AG20443 (cell line): ENCODE measurements at regions not wholly inside any gene's neighbourhood (a gene's known extent, or its start where the extent isn't known, plus 50 kb on each side); places are given as distances from the start of the nearest gene placed in this dataset.

Experiments
- DNase-seq: peaks from one replicate; pipeline ENCODE4 v3.0.0; 2012; ENCODE audit warnings: low spot score, mixed read lengths

DNA sequence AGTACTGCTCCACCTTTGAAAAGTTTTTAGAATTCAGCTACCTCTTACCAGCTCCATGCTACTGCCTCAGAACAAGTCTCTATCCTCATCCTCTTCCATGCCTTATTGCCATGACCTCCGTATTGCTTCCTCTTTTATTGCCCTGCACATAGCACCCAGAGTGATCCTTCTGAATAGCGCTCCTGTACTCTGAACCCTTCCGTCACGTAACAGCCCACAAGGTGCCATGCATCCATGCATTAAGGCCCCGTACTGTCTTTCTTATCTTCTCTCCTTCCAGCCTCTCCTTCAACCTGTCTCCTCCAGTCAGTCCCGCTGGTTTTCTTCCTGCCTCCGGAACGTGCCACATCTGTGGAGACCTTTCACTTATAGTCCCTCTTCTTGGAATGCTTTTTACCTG is 273.3 kb upstream of the SEMA6A start:
- DNase-seq: no peak

DNA sequence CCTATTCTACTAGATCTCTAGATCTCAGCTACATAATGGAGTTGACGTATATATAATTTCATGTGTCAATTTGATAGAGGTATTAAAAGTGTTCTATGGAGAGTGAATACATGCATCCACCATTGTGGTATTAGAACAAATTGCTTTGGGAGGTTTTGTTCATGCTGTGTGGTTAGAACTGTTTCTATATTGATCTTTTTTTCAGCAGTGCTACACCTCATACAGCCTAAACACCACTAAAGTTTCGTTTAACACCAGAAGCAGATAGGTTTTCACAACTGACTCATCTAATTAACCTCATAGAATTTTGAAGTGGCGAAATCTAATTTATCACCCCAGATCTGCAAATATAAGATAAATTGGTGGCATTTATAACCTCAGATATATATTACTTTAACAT is 269.4 kb upstream of the SEMA6A start:
- DNase-seq: no peak

DNA sequence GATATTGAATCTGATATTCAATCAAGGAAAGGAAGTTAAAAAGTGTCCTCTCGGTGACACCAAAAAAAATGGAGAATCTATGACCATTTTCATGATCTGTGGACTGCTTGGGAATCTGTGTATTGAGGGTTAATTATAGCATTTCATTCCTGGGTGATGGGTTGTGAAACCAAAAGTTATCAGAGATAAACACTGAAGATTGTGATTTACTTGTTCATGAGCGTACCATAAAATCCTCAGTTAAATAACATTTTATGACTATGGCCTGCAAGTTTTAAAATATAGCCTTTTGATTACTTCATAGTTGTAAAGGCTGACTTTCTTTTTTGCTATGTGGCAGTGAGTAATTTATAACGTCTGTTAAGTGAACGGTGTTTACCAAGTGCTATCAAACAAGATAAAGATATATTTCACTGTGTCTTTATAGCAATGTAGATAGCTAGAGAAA is 267.9 kb upstream of the SEMA6A start:
- DNase-seq: no peak

DNA sequence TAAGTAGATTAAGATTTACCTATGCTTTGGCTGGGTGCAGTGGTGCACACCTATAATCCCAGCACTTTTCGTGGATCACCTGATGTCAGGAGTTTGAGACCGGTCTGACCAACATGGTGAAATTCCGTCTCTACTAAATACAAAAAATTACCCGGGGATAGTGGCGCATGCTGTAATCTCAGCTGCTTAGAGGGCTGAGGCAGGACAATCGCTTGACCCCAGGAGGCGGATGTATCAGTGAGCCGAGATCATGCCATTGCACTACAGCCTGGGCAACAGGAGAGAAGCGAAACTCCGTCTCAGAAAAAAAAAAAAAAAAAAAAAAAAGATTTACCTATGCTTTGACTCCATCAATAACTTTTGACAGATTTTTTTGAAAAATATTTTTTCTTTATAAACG is 267.1 kb upstream of the SEMA6A start:
- DNase-seq: no peak

DNA sequence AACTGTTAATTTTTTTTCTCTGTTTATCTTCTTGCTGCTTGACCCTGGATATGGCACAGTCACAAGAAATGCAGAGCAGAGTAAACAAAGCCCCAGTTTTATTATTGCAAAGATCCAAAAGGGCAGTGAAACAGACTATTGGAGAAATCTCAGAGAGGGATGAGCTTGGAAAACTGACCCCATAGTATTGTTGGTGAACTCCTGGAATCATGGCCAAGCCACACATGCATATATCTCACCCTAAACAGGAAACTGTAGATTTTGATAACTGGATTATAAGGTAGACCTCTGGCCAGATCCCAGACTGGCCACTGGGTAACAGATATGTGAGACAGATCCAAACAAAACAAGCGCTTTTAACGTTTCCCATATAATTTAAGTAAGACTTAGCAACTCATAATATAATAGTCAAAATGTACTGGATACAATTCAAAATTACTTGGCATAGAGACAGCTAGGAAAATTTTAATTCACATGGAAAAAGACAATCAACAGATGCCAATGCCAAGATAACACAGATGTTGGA is 263.5 kb upstream of the SEMA6A start:
- no peak for DNase-seq

DNA sequence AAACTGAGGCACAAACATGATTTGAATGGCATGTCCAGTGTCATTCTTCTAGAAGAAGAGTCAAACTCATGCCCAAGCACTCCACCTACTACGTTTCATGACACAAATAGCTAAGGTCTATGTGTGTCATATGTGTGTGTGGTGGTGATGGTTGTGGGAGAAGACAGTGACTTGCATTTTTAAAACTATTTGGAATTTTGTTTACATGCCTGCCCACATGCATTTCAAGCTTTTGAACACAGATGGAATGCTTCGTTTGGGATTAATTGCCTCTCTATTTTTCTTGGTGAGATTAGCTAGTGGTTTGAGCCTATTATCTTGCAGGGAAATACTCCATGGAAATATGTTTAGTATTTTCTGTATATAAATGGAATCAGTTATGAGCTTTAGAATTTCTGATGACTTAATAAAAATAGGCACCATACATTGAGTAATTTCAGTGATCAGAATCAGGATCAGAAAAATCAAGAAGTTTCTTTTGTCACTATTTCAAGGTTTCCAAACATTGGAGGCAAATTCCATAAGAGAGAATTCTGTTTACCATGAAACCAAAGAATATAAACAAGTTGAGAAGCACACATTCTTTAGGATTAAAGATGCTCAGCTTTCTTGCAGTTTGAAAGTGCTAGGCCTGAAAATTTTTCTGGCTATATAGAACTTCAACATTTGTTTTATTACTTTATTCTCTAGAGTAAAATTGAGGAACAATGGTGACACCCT is 260.3 kb upstream of the SEMA6A start:
- no peak for DNase-seq

DNA sequence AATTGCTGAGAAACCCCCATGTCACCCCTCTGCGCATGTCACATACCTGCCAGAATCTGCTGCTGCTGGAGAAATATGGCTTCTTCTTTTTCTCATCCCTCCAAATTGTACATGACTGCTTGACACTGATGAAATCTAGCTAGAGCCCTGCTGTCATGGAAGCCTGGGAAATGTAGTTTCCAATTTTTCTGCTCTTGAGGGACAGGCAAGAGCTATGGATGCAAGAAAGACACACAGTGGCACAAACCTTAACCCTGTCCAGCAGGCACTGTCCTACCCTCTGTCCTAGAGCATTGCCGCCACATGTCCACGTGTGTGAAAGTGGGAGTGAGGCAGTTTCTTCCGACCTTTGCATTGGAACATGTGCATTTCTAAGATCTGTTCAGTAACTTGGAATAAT is 255.5 kb upstream of the SEMA6A start:
- no peak for DNase-seq

DNA sequence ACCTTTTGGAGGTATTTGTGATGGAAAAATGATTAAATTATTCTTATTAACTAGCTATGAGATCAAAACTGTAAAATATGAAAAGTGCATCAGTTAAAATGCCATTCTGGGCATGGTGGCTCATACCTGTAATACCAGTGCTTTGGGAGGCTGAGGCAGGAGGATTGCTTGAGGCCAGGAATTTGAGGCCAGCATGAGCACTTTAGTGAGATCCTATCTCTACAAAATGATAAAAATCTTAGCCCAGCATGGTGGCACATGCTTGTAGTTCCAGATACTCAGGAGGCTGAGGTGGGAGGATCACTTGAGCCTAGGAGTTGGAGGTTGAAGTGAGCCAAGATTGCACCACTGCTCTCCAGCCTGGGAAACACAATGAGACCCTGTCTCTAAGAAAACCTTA is 252.5 kb upstream of the SEMA6A start:
- DNase-seq: no peak

DNA sequence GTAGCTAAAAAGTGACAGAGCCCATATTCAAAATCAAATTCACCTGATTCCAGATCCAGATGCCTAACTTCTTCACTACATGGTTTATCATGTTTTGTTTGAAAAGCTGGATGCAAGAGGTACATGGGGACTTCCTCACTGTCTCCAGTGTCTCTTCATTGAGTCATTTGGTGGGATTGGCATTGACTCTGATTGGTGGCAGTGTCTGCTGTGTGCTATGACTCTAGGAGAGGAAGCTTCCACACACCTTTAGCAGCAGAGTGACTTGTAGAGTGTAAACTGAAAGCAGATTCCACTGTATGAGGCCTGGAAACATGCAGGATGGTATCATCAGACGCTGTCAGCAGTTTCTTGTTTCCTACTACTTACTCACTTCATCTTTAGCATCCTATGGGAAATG is 250.9 kb upstream of the SEMA6A start:
- DNase-seq: no peak

DNA sequence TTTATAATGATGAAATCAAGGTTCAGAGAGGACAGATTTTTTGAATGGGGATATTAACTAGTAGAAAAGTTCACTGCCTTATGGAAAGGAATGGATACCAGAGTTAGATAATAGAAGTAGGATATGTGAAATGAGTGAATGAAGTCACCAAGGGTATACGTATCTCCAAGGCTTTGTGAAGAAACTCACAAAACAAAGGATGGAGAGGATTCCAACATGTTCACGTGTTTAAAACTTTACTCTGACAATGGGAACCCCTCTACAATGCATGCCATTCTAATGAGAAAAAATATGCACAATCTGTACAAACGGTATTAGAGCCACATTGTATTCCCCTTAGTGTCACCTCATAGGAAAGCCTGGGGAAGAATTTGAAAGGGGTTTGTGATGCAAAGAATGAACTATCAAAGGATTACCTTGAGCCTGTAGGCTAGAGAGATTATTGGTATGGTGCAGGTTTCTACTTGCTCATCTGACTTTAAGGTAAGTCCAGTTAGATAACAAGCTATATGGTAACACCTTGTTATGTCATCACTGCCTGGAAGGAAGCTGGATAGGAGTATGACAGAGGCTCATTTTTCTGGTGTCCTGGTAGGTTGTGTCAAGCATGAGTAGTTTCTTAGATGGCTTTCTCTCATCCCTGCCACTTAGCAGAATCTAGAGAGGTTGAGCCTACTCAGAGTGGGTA is 250.3 kb upstream of the SEMA6A start:
- DNase-seq: no peak

DNA sequence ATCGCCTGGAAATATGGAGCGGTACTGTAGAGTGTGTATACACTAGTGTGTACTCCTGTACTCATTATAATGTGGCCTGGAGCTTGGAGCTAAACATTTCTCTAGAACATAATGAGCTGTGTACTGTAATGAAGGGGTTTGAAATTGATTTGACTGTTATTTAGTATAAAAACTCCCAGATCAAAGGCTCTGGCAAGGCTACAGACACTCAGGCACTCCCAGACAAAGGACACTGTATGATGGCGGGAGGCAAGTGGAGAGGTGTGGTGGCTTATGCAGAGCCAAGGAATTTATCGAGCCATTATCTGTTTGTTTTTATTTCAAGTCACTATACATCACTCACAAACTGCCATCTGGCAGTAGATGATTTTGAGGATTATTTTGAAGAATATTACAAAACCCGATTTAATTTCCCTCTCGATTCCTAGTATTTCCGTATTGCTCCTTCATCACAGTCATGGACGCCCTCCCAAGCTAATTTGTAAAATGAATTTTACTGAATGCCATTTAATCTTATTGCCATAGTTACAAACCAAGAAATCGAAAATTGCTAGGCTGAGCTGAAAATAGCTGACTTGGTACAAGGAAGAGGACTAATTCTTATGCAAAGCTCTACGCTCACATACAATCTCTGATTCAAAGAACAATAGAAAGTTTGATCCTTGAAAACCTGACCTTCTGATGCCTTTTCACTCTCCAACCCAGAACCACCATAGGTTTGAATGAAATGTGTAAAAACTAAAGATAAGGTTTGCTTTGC is 240.2 kb upstream of the SEMA6A start:
- no peak for DNase-seq

DNA sequence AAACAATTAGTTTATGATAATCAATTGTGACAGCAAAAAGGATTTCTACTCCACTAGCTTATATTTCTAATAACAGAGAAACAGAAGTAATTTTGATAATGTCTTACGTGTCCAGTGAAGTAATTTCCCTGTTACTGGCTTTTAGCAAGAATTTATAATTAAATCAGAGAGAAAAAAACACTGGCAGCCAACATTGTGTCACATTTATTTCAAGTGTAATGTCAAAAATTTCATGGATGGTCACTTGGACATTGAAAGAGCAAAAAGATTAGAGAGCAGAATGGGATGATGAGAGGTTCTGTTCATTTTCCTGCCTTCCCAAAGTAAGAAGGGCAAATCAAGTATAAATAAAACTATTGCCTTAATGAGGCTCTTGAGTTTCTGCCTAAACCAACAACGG is 239.3 kb upstream of the SEMA6A start:
- no peak for DNase-seq

DNA sequence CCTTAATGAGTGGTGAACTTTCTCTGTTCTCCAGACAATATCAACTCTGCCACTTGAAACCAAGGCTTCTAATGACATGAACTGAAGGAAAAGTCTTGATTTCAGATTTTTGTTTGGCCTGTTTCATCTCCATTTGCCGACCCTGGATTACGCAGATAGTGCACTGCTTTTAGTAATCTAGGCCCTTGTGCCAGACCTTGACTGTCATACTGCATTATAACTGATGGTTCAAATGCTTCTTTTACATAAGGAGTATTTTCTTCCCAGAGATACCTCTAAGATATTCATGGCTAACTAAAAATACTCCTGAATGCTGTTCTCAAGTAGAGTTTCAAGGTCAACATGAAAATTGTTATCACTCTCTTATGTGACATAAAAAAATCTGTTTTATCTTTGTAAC is 238.7 kb upstream of the SEMA6A start:
- DNase-seq: no peak

DNA sequence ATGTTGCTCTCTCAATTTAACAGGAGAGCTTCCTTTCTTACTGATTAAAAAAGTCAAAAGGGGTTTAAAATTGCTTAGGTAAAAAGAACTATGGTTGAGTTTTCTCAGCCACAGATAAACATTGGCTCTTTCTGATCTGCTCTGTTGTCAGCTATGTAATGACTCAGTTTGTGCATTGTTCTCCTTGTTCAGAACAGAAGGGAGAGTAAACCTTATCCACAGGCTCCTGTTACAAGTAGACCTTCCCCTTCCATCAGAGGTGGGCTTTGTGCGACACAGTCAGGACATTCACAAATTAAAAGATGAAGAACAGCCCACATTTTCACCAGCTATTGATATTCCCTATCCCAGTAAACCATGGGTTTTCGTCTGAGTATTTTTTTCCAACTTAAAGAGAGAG is 236.3 kb upstream of the SEMA6A start:
- DNase-seq: no peak

DNA sequence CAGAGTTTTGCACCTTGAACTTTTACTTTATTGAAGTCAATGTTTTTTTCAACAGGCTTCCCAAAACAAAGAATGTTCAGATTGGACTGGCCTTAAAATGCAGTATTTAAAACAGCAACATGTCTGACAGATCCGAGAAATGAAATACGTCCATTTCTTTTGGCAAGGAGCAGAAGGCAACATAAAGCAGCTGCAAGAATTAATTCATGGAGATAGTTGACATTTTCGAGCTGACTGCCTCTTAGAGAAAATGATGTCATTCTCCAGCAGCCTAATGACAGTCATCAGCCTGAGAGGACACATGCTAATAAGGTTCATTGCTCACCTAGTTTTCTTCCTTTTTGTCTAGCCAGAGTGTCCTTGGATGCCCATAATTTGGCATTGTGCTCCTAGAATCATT is 232.2 kb upstream of the SEMA6A start:
- no peak for DNase-seq

DNA sequence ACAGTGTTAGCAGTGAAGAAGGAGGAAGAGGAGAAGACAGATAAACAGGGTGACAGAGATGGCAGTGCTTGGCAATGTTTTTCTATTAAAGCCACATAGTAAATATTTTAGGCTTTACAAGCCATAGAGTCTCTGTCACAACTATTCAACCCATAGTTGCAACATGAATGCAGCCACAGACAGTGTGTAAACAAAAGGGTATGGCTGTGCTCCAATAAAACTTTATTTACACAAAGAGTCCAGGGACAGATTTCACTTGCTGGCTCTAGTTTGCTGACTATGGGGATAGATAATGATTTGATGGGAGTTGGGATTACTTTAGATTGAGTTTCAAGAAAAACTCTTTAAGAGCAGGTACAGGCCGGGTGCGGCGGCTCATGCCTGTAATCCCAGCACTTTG is 224.8 kb upstream of the SEMA6A start:
- DNase-seq: no peak

DNA sequence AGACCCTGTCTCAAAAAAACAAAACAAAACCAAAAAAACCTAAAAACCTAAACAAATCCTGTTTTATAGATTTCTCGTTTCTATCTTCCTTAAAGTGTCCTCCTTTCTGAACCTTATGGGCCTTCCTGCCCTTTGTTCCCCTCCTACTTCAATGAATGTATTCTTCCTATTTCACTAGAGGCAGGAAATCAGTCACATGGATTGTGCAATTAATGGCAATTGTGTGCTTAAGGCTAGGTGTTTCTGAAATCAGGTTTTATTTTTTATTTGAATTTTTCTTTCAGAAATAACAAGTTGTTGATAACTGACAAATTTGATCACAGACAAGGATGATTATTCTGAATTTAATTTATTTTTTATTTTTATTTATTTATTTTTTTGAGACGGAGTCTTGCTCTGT is 220.6 kb upstream of the SEMA6A start:
- DNase-seq: no peak

DNA sequence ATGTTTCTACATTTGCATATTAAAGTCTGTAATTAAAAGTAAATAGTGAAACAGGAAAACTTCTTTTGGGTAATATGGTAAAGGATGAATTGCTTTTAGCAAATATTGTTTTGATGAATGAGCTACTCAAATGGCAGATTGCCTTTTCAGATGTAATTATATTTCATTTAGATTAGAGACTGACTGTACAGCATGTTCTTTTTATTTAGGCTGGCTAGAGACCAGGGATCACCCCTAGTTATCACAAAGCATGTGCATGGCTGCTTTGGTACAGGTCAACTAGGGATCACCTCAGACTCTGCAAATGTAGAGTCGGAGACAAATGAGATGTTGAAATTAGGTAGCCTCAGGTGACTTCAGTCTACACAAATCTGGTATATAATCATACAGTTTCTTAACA is 214.9 kb upstream of the SEMA6A start:
- no peak for DNase-seq

DNA sequence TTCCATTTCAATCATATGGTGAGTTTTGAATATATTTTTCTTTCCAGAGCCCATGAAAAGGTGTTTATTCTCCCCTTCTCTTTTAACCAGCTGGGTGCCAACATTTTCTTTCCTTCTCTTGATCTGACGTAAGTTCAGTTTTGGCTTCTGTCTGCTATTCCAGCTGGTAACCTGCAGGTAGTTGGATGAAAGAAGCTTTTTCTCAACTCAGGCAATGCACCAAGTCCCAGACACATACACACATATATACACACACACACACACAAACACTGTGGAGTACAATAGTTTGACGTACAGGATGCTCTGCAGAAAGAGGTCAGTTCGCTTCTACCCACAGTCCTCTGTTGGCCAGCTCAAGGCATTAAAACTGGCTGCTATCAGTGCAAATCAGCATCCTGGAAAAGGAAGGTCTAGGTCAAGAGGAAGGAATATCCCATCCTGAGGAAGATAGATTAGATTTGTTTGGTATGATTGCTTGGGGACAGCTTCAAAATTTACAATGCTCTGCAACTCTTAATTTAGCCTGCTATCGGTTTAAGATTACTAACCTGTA is 214.3 kb upstream of the SEMA6A start:
- DNase-seq: no peak

DNA sequence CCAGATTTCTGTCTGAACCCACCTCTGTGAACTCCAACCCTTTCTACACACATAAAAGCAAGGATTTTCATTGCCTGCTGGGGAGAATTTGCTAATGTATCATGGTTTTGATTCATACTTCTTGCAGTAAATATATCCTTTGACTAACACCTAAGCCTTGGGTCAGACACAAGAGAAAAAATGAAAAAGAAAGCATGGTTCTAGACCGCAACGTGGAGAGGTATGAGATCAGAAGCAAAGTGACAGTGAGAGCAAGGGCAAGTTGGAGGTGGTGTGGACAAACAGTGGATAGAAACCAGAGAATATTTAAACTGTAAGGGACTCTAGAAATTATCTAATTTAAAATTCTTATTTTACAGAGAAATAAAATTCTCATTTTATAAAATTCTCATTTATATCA is 212.9 kb upstream of the SEMA6A start:
- no peak for DNase-seq

DNA sequence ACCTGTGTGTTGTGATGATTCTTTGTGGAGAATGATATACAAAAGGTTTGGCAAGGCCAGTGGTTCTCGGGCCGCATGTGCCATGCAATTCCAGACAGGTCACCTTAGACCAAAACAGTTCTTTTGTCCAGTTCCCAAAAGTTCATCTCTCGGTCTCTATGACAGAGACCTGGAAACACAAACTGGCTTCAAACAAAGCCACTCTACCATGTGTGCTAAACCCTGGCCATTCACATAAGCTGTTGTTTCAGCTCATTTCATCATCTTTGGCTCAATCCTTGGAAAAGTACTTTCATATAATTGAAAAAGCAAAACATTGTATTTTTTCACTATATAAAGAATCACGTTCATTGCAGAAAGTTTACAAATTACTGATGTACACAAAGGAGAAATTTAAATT is 210.5 kb upstream of the SEMA6A start:
- DNase-seq: no peak

DNA sequence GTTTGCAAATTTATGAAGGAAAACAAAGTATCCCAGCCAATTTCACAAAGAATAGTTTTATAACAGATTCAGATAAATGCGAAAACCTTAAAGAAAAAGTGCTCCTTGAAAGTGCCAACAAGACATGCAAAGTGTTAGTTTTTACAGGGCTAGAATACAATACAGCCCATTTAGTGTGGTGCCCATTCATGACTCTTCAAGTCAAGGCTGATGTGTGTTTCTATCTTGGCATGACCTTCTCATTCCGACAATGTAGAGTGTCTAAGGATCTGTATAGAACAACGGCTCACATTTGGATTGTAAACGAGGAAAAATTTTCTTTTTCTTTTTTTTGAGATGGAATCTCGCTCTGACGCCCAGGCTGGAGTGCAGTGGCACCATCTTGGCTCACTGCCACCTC is 205.2 kb upstream of the SEMA6A start:
- no peak for DNase-seq
